ENCODE measurements at regions not wholly inside any gene's neighbourhood (a gene's known extent, or its start where the extent isn't known, plus 50 kb on each side); places are given as distances from the start of the nearest gene placed in this dataset.

GRCh38 chr4:14260591-14260990 is 633.1 kb upstream of the BOD1L1 start:
- TF ChIP-seq POLR2A (IDR thresholded peaks at IDR 0.05; ENCODE audit: low read depth) (no peak), EP300 (IDR thresholded peaks at IDR 0.05) (no peak), POLR2AphosphoS5 (IDR thresholded peaks at IDR 0.05) (no peak)
- TF ChIP-seq, protein P1, sequence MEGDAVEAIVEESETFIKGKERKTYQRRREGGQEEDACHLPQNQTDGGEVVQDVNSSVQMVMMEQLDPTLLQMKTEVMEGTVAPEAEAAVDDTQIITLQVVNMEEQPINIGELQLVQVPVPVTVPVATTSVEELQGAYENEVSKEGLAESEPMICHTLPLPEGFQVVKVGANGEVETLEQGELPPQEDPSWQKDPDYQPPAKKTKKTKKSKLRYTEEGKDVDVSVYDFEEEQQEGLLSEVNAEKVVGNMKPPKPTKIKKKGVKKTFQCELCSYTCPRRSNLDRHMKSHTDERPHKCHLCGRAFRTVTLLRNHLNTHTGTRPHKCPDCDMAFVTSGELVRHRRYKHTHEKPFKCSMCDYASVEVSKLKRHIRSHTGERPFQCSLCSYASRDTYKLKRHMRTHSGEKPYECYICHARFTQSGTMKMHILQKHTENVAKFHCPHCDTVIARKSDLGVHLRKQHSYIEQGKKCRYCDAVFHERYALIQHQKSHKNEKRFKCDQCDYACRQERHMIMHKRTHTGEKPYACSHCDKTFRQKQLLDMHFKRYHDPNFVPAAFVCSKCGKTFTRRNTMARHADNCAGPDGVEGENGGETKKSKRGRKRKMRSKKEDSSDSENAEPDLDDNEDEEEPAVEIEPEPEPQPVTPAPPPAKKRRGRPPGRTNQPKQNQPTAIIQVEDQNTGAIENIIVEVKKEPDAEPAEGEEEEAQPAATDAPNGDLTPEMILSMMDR (IDR thresholded peaks at IDR 0.05) = no peak
- intact Hi-C loops (cut with DNase I) = no loop called here
- Histone ChIP-seq H3K27me3 (no peaks in the 10 kb centered on the region), H3K4me1 (no peaks in the 10 kb centered on the region), H3K27ac (replicated peaks in 1 of 4) (no peak overlapping the region), H3K9me3 (no peaks in the 10 kb centered on the region), H3K36me3 (no peaks in the 10 kb centered on the region), H3K4me3 (no peak overlapping the region)
- no peak for DNase-seq (ENCODE audit: extremely low spot score)
- WGBS = 87% methylated on average over 3 of the region's 3 CpGs

GRCh38 chr4:14262221-14262620 is 634.7 kb upstream of the BOD1L1 start:
- H3K27me3 ChIP-seq = no peaks in the 10 kb centered on the region
- 52% methylated on average over 4 of the region's 4 CpGs for WGBS
- intact Hi-C loops (cut with DNase I) = no loop called here
- H3K4me3 ChIP-seq = no peak overlapping the region
- H3K9me3 ChIP-seq = no peaks in the 10 kb centered on the region
- no peaks in the 10 kb centered on the region for H3K36me3 ChIP-seq
- no peak overlapping the region for H3K27ac ChIP-seq (replicated peaks in 1 of 4)
- no peak for DNase-seq (ENCODE audit: extremely low spot score)
- TF ChIP-seq EP300 (IDR thresholded peaks at IDR 0.05) (no peak), POLR2A (IDR thresholded peaks at IDR 0.05; ENCODE audit: low read depth) (no peak), POLR2AphosphoS5 (IDR thresholded peaks at IDR 0.05) (no peak)
- TF ChIP-seq, protein P1 (IDR thresholded peaks at IDR 0.05) = no peak
- no peaks in the 10 kb centered on the region for H3K4me1 ChIP-seq

DNA sequence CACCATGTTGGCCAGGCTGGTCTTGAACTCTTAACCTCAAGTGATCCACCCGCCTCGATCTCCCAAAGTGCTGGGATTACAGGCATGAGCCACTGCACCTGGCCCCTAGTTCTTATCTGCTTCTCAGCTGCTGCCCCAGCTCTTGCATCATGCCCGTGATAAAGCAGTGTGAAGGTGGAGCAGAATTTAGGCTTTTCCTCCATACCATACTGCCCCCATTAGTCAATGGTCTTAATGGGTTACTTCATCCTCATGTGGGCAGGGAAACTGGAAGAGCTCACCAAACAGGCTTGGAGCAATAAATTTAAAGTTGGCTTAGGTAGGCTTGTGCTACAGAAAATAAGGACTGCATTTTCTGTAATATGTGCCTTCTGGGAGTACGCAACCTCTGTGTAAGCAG is 636.9 kb upstream of the BOD1L1 start:
- Histone ChIP-seq H3K27me3 (no peaks in the 10 kb centered on the region), H3K4me3 (no peak overlapping the region), H3K9me3 (no peaks in the 10 kb centered on the region), H3K4me1 (no peaks in the 10 kb centered on the region), H3K27ac (replicated peaks in 1 of 4) (no peak overlapping the region), H3K36me3 (no peaks in the 10 kb centered on the region)
- TF ChIP-seq, protein P1 (IDR thresholded peaks at IDR 0.05) = no peak
- TF ChIP-seq POLR2AphosphoS5 (IDR thresholded peaks at IDR 0.05) = no peak
- TF ChIP-seq POLR2A (IDR thresholded peaks at IDR 0.05; ENCODE audit: low read depth) = no peak
- no peak for TF ChIP-seq EP300 (IDR thresholded peaks at IDR 0.05)
- 77% methylated on average over 4 of the region's 4 CpGs for whole genome bisulfite sequencing
- intact Hi-C loops (cut with DNase I) = no loop called here
- DNase-seq (ENCODE audit: extremely low spot score) = no peak

DNA sequence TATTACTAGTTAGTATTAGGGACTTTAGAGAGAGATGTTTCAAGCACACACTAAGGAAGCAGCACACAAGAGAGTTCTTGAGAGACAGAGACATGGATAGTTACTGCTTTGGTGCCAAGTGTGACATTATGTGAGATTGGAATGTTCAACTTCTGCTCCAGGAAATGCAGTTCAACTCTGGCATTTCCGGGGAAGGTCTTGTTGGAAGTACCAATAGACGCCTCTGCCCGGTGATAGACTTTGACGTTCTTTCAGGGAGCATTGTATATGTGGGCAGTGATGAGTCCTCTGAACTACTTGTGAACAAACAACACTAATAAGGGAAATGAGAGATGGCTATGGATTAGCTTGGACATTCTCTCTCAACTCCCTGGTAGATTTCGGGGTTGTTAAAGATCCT is 638.1 kb upstream of the BOD1L1 start:
- Histone ChIP-seq H3K4me3 (no peak overlapping the region), H3K9me3 (no peaks in the 10 kb centered on the region), H3K36me3 (no peaks in the 10 kb centered on the region), H3K27ac (replicated peaks in 1 of 4) (no peak overlapping the region), H3K27me3 (no peaks in the 10 kb centered on the region), H3K4me1 (no peaks in the 10 kb centered on the region)
- intact Hi-C loops (cut with DNase I) = no loop called here
- 80% methylated on average over 5 of the region's 5 CpGs for WGBS
- TF ChIP-seq POLR2A (IDR thresholded peaks at IDR 0.05; ENCODE audit: low read depth) (no peak), POLR2AphosphoS5 (IDR thresholded peaks at IDR 0.05) (no peak)
- no peak for DNase-seq (ENCODE audit: extremely low spot score)

DNA sequence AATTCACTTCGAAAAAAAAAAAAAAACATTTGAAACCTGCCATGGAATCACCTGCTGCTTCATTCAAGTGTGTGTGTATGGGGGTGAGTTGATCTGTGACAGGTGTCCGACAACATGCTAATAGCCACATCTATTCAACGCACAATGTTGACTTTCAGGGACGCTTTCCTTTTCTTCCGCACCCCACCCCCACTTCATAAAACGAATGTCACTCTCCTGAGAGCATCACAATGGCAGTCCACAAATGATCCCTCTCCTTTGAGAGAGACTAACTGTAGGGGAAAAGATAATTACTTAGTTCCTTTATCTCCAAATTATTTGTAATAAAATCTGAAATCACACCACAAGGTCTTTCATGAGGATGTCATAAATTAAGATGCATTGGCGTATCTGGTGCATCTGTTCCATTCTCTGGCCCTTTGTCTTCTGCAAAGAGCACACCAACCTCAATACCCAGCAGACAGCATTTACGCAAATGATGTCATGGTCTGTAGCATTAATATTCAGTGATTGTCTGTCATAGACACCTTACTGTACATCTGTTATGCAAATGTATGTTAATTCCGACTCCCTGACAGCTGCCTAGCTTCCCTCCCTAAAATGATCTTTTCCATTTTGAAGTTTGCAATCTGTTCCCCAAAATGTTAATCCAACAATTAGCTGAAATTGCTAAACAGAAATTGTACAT is 640.0 kb upstream of the BOD1L1 start:
- Histone ChIP-seq H3K27ac (replicated peaks in 1 of 4) (no peak overlapping the region), H3K27me3 (no peaks in the 10 kb centered on the region), H3K4me3 (no peak overlapping the region), H3K4me1 (no peaks in the 10 kb centered on the region), H3K36me3 (no peaks in the 10 kb centered on the region), H3K9me3 (no peaks in the 10 kb centered on the region)
- DNase-seq (ENCODE audit: extremely low spot score) = no peak
- WGBS = 93% methylated on average over 9 of the region's 9 CpGs
- TF ChIP-seq, protein P1 (IDR thresholded peaks at IDR 0.05) = no peak
- no peak for TF ChIP-seq POLR2A (IDR thresholded peaks at IDR 0.05; ENCODE audit: low read depth)
- TF ChIP-seq POLR2AphosphoS5 (IDR thresholded peaks at IDR 0.05) = no peak
- TF ChIP-seq EP300 (IDR thresholded peaks at IDR 0.05) = no peak
- intact Hi-C loops (cut with DNase I) = no loop called here

All from esophagus muscularis mucosa (tissue), 4 donors.